GM10248 (cell line): ENCODE measurements at regions not wholly inside any gene's neighbourhood (a gene's known extent, or its start where the extent isn't known, plus 50 kb on each side); places are given as distances from the start of the nearest gene placed in this dataset.

ENCODE experiments used
- CTCF ChIA-PET: fragments of 300-600 bp; sonication (Branson Sonifier 250); formaldehyde crosslinking; extraction: SDS; loops from one replicate; lab custom pipeline; 2021; ENCODE audit warnings: antibody characterized with exemption; lab: Yijun Ruan, JAX
- POLR2A ChIA-PET: fragments of 350-650 bp; sonication (Branson Sonifier 250); formaldehyde crosslinking; extraction: SDS; loops from one replicate; lab custom pipeline; 2020; ENCODE audit warnings: antibody characterized with exemption; lab: Yijun Ruan, JAX
- DNase-seq: peaks from one replicate; pipeline ENCODE4 v3.0.0; 2012; ENCODE audit errors: extremely low spot score
- CTCF ChIP-seq: IDR thresholded peaks from 2 replicates; pipeline ENCODE4 v1.5.1; 2012; ENCODE audit warnings: mild to moderate bottlenecking, low read depth; ENCODE audit errors: extremely low read depth, missing control alignments, control extremely low read depth

DNA sequence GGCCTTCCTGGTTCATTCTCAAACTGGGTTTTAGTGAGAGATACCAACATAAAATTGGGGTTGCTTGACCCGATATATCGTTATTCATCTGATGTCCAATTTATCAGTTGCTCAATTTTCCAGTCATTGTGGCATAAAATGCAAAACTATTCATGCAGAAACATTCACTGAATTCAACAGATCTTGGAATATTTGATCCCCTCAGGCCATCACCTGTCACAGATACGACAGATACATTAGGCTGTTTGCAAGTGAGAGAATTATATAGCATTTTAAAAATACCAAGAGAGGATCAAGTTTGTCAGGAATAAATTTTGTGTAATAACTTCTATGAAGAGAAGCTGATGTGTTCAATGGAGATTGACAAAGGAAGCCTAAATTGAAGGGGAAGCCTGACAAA is 67.1 kb downstream of the MAP10 start:
- ChIA-PET POLR2A (no interaction called here), CTCF (no interaction called here)
- TF ChIP-seq CTCF: no peak
- no peak for DNase-seq

GRCh38 chr1:232872738-232873137 is 67.5 kb downstream of the MAP10 start:
- ChIA-PET POLR2A (no interaction called here), CTCF (no interaction called here)
- DNase-seq: no peak
- TF ChIP-seq CTCF: no peak

GRCh38 chr1:232873412-232873811 is 68.2 kb downstream of the MAP10 start:
- POLR2A ChIA-PET: no interaction called here
- TF ChIP-seq CTCF: no peak
- no peak for DNase-seq
- CTCF ChIA-PET: interaction anchor here (1.0 kb wide), 1 partner anchor 11 kb away, joined by 3 read pairs; no protein-coding TSS in a partner anchor

- no peak for TF ChIP-seq CTCF
- no peak for DNase-seq
- CTCF ChIA-PET: interaction anchor here (0.9 to 1.0 kb wide), 2 partner anchors 10 to 11 kb away, joined by 3 read pairs; no protein-coding TSS in a partner anchor
- POLR2A ChIA-PET: no interaction called here
Measured at GRCh38 chr1:232873931-232874330, 68.7 kb downstream of the MAP10 start.

DNA sequence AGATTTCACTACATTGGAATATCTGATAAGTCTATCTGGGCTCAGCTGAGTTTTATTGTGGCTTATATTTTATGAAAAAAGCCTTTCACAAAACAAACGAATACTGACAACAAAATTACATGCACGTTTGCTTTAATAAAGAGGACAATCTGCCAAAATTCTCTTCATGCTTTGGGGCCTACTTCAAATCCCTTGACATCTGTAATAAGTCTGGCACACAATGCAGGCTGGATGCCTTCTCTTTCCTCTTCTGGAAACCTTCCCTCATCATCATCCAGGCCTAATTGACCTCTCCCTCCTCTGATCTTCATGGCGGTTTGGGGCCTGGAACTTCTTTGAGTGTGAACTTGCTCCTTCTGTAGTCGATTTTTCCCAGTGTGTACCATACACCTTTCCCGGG is 70.3 kb downstream of the MAP10 start:
- CTCF ChIA-PET: no interaction called here
- POLR2A ChIA-PET: no interaction called here
- no peak for DNase-seq
- TF ChIP-seq CTCF: no peak

- ChIA-PET POLR2A (no interaction called here), CTCF (interaction anchor here (0.6 kb wide), 1 partner anchor 903 kb away, joined by 3 read pairs; no protein-coding TSS in a partner anchor)
- DNase-seq: no peak
- no peak for TF ChIP-seq CTCF
Measured at GRCh38 chr1:232876506-232877364, 71.5 kb downstream of the MAP10 start.
